Ishikawa (cell line): ENCODE measurements at regions not wholly inside any gene's neighbourhood (a gene's known extent, or its start where the extent isn't known, plus 50 kb on each side); places are given as distances from the start of the nearest gene placed in this dataset.

Experiments used
- CEBPB ChIP-seq: IDR thresholded peaks from 2 replicates; pipeline ENCODE4 v1.6.1; 2012
- CREB1 ChIP-seq: IDR thresholded peaks from 2 replicates; pipeline ENCODE4 v1.6.1; 2012; ENCODE audit warnings: low read depth
- EGR1 ChIP-seq: IDR thresholded peaks from 2 replicates; pipeline ENCODE4 v1.6.1; 2012
- EP300 ChIP-seq: IDR thresholded peaks from 2 replicates; pipeline ENCODE4 v1.6.1; 2012; ENCODE audit warnings: borderline replicate concordance
- FOXM1 ChIP-seq: IDR thresholded peaks from 2 replicates; pipeline ENCODE4 v1.6.1; 2012; ENCODE audit warnings: low read depth, borderline replicate concordance
- NFIC ChIP-seq: IDR thresholded peaks from 2 replicates; pipeline ENCODE4 v1.6.1; 2012
- RAD21 ChIP-seq: IDR thresholded peaks from 2 replicates; pipeline ENCODE4 v1.6.1; 2012; ENCODE audit warnings: low read depth
- TAF1 ChIP-seq: IDR thresholded peaks from 2 replicates; pipeline ENCODE4 v1.6.1; 2012; ENCODE audit warnings: low read depth, mild to moderate bottlenecking
- TCF12 ChIP-seq: IDR thresholded peaks from 2 replicates; pipeline ENCODE4 v1.6.1; 2012; ENCODE audit warnings: low read depth
- TEAD4 ChIP-seq: IDR thresholded peaks from 2 replicates; pipeline ENCODE4 v1.6.1; 2012
- YY1 ChIP-seq: IDR thresholded peaks from 2 replicates; pipeline ENCODE4 v1.6.1; 2012; ENCODE audit warnings: low read depth
- TF ChIP-seq, protein P1 (sequence below): IDR thresholded peaks from 2 replicates; pipeline ENCODE4 v1.6.1; 2012
- TF ChIP-seq, protein P2 (sequence below): IDR thresholded peaks from 2 replicates; pipeline ENCODE4 v1.6.1; 2012; ENCODE audit warnings: low read depth, mild to moderate bottlenecking

DNA sequence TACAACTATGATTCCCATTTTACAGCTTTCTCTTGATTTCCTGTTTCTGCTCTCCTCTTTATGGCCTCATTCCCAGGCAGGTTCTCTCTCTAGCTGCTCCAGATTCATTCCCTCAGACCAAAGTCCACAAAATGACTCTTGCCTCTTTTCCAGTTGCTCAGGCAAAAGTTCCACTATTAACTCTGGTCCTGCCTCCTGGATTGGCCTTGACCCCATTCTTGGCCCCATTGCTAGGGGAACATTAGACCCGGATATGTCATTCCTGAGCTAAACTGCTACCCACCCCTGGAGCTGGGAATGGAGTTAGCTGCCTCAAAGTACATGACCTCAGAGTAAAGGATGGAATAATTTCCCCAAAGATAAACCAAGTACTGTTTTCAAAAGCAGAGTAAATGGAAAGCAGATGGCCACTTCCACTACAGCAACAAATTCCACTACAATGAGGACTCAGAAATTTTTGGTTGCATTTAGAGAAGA, 73.0 kb upstream of the GAP43 start:
- TF ChIP-seq TAF1 (no peak), YY1 (no peak), CREB1 (no peak), FOXM1 (no peak), EP300 (no peak), RAD21 (no peak), TEAD4 (no peak), EGR1 (no peak), CEBPB (no peak), NFIC (no peak), TCF12 (no peak)
- TF ChIP-seq, protein P1, sequence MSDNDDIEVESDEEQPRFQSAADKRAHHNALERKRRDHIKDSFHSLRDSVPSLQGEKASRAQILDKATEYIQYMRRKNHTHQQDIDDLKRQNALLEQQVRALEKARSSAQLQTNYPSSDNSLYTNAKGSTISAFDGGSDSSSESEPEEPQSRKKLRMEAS: no peak
- TF ChIP-seq, protein P2, sequence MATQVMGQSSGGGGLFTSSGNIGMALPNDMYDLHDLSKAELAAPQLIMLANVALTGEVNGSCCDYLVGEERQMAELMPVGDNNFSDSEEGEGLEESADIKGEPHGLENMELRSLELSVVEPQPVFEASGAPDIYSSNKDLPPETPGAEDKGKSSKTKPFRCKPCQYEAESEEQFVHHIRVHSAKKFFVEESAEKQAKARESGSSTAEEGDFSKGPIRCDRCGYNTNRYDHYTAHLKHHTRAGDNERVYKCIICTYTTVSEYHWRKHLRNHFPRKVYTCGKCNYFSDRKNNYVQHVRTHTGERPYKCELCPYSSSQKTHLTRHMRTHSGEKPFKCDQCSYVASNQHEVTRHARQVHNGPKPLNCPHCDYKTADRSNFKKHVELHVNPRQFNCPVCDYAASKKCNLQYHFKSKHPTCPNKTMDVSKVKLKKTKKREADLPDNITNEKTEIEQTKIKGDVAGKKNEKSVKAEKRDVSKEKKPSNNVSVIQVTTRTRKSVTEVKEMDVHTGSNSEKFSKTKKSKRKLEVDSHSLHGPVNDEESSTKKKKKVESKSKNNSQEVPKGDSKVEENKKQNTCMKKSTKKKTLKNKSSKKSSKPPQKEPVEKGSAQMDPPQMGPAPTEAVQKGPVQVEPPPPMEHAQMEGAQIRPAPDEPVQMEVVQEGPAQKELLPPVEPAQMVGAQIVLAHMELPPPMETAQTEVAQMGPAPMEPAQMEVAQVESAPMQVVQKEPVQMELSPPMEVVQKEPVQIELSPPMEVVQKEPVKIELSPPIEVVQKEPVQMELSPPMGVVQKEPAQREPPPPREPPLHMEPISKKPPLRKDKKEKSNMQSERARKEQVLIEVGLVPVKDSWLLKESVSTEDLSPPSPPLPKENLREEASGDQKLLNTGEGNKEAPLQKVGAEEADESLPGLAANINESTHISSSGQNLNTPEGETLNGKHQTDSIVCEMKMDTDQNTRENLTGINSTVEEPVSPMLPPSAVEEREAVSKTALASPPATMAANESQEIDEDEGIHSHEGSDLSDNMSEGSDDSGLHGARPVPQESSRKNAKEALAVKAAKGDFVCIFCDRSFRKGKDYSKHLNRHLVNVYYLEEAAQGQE: no peak
